Embryonic facial prominence (tissue), 1 donor: ENCODE measurements at regions not wholly inside any gene's neighbourhood (a gene's known extent, or its start where the extent isn't known, plus 50 kb on each side); places are given as distances from the start of the nearest gene placed in this dataset.

Experiments
- DNase-seq: peaks from one replicate; pipeline ENCODE4 v3.0.0-alpha.2; 2016; ENCODE audit errors: extremely low spot score

DNA sequence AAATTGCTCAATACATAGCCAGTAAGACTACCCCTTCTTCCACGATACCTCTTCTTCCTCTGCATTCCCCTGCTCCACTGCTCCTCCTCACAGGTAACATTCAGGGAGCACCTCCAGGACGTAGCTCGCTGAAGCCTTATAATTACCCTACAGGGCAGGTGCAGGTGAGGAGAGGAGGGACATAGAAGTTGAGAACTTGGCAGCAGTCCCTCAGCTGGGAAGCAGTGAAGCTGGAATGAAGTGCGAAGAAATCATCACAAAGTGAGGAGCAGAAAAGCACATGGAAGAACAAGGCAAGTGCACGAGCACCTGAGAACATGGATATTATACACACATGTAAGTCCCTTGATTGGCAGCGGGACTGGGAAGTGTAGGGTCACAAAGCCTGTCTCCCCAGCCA lies 118.2 kb downstream of the HSD17B3 start:
- no peak for DNase-seq

DNA sequence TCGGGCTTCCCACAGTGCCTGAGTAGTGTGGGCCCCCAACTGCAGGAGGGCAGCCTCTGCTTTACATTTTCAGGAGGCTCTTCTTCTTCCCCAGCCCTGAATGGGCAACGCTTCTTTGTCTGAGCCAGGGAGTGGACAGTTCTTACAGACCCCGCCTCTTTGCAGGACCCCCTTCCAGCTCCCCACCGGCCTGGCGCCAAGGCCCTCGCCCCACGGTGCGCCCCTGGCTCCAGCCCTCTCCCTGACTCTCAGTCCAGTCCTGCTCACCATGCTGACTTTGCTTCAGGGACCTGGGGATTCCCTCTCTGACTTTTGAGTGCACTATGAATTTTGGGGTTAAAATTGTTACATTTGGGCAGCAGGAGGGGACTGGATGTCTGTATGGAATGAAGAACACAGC lies 123.8 kb downstream of the HSD17B3 start:
- no peak for DNase-seq

- DNase-seq = no peak
Measured at GRCh38 chr9:96177719-96178028, 124.3 kb downstream of the HSD17B3 start.

DNA sequence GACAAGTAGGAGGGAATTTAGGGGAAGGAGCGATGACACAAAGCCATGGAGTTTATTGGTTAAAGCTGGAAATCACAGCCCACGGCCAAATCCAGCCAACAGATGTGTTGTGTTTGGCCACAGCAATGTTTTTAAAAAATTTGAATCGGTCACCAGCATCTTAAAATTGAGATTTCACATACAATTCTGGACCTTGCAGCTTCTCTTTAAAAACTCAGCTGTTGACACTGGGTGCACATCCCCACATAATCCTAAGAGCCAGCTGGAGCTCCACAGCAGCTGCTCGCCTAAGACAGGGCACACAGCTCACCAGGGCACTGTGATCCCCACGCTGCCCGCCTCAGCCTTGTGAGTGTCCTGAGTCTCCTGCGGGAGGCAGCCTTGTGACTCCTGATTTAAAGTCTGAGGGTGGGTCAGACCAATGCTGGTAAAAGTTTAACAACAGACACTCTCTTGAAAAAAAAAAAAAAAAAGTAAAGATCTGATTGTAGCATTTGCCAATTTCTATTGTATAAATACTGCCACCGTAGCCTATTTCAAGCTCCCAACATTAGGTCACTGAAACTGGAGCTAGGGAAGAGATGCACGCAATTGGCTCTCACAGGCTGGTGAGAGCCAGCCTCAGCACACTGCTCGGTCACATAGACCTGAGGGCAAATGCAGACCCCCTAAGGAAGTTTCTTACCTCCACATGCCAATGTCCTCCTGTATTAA lies 124.8 kb downstream of the HSD17B3 start:
- no peak for DNase-seq

GRCh38 chr9:96175796-96176195 lies 126.2 kb downstream of the HSD17B3 start:
- no peak for DNase-seq

DNA sequence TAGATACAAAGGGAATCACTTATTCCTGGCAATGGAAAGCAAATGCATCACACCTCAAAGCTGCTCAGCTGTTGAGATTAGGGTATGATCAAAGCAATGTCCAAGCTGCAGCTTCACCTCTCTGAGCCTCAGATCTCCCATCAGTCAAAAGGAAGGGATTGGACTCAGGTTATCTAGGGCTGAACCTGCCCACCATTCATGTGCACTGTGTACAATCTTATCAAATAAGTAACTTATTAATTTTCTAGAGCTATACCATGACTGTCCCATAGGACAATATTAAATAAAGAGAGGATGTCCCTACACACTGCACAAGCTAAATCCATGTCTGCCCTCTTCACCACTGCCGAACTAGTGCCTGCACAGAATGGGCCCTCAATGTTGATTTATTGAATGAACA lies 127.0 kb downstream of the HSD17B3 start:
- no peak for DNase-seq

- no peak for DNase-seq
Measured at GRCh38 chr9:96174371-96174770, 127.6 kb downstream of the HSD17B3 start.

- DNase-seq = no peak
Measured at GRCh38 chr9:96173640-96174039, 128.3 kb downstream of the HSD17B3 start.

GRCh38 chr9:96172797-96173196 lies 129.2 kb downstream of the HSD17B3 start:
- no peak for DNase-seq

DNA sequence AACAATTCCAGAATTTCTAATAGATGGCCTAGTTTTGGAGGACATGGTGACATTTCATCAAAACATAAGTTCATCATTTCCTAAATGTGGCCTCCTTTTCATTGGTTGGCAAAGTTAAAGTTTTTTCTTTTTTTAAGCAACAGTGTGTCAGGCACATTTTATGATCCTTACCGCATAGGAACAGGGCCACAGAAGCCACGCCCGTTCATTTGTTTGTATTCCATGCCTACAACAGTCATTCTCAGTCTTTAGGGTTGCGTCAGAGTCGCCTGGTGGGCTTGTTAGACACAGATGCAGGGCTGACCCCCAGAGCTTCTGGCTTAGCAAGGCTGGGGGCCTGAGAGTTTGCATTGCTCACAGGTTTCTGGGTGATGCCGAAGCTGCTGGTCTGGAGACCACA lies 130.2 kb downstream of the HSD17B3 start:
- no peak for DNase-seq

DNA sequence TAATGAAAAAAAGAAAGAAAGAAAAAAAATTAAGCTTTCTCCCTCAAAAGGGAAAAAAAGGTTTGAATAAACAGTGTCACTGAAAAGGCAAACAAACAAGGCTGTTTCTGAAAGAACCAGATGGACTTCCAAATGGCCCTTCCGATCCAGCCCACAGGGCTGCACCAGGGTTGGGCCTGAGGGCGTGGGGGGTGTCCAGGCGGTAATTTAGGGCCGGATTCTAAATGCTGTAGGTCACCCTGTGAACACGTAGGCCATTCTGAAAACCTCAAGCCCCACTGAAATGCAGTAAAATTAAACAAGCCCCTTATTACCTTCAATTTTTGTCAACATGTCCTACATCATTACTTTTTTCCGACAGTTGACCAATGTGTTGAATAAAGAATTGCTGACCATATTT lies 132.1 kb downstream of the HSD17B3 start:
- no peak for DNase-seq

- DNase-seq = peak; percentile 16
Measured at GRCh38 chr9:96169484-96169883, 132.5 kb downstream of the HSD17B3 start.

DNA sequence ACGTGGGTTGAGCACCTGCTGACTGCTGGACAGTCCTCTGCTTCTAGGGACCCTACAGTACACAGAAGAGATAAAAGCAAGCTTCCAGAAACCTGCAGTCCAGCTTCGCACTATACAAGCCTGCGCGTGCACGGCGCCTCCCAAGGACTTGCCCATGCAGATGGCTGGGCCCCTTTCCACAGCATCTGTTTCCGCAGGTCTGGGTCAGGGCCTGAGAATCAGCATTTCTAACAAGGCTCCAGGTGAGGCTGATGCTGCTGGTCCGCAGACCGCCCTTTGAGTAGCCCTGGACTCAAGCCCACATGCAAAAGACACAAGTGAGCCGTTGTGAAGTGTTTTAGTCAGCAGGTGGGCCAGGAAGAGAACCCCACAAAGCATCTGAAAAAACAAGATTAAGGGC lies 133.1 kb downstream of the HSD17B3 start:
- no peak for DNase-seq

- no peak for DNase-seq
Measured at GRCh38 chr9:96167011-96167410, 135.0 kb downstream of the HSD17B3 start.

- no peak for DNase-seq
Measured at GRCh38 chr9:96164268-96164683, 137.7 kb downstream of the HSD17B3 start.

- DNase-seq = no peak
Measured at GRCh38 chr9:96163712-96164111, 138.3 kb downstream of the HSD17B3 start.

DNA sequence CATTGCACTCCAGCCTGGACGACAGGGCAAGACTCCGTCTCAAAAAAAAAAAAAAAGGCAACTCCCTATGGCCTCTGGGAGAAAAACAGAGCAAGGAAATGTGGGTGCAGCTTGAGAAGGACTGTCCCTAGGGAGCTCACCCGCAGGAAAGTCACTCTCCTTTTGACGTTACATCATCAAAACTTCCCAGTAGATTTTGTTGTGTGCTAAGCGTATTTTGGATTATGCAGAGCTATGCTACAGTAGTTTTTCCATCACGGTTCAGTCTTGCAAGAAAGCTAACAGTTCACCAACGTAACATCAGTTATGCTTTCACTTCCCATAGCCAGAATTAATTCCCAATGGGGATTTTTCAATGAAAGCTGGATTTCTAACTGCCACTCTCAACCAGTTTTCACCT lies 138.8 kb downstream of the HSD17B3 start:
- DNase-seq = no peak

DNA sequence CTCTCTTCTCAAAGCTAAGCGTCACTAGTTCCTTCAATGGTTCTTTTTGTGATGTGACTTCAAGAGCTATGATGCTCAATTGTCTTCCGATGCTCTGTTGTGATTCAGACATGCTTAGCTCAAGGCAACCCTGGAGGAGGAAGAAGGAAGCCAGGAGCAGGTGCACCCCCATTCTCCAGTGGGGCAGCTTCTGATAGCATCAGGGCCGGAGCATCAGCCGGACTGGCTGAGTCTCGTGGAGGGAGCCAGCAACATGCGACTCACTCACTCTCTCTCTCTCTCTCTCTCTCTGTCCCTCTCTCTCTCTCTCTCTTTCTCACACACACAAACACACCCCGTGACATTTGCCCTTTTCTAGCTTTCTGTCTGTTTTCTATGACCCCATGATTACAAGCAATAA lies 140.2 kb downstream of the HSD17B3 start:
- no peak for DNase-seq

GRCh38 chr9:96160866-96161265 lies 141.1 kb downstream of the HSD17B3 start:
- no peak for DNase-seq

- no peak for DNase-seq
Measured at GRCh38 chr9:96160168-96160567, 141.8 kb downstream of the HSD17B3 start.

DNA sequence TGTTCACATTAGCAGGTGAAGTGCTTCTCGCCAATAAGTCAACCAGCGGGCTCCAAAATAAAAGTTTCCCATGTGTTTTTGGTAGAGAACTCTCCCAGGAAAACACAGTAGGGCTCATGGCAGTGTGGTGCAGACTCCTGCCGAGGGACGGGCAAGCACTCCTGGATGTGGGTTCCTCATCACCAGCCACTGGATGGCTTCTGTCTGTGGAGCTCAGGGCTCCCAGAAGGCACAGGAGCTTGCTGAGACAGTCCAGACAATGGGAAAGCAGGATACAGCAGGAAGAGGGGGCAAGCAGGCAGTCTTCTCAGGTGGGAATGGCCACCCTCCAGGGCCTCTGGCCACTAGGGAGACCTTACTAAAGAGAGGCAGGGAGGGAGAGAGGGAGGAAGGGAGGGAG lies 142.4 kb downstream of the HSD17B3 start:
- DNase-seq = no peak

DNA sequence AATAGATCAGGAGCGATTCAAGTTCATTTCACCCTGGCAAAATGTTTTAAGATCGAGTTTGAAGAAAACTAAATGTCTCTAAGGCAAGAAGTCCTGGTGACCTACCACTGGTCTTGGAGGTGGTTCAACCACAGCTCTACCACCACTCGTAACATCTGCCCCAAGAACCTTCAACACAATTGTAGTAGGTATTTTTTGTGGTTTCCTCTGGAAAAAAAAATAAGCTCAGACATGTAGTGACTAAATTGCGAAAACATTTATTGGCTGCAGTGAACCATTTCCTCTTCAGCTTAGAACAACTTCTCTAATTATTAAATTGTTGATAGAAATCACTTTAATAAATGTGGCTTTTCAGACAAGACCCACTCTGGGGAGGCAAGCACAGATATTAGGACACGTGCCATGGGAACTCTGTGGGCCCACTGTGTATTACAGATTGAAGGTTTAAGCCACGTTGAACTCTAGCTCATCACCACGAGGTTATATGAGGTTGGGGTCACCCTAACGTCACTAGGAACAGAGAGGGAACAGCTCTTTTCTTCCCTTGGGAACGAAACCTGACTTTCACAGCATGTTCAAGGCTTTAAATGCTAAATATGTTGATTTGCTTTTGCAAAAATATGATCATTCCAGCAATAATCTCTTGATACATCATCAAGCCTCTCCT lies 142.9 kb downstream of the HSD17B3 start:
- DNase-seq = no peak

- no peak for DNase-seq
Measured at GRCh38 chr9:96158147-96158546, 143.8 kb downstream of the HSD17B3 start.

- DNase-seq = no peak
Measured at GRCh38 chr9:96157675-96158074, 144.3 kb downstream of the HSD17B3 start.
